Activated T-cell treated with anti-CD3 and anti-CD28 coated beads, Interleukin-2, amount 50 U/mL, for 24 hours (primary cell): ENCODE measurements at regions not wholly inside any gene's neighbourhood (a gene's known extent, or its start where the extent isn't known, plus 50 kb on each side); places are given as distances from the start of the nearest gene placed in this dataset.

ENCODE experiments used
- DNase-seq: peaks from one replicate; pipeline ENCODE4 v3.0.0-alpha.2; 2020
- H3K27ac Mint-ChIP-seq: 2 replicates; pipeline ENCODE4 v1.8.0; 2020; ENCODE audit warnings: mild to moderate bottlenecking, mixed read lengths
- H3K27me3 Mint-ChIP-seq: 2 replicates; pipeline ENCODE4 v1.8.0; 2020; ENCODE audit warnings: mixed read lengths
- H3K36me3 Mint-ChIP-seq: 2 replicates; pipeline ENCODE4 v1.8.0; 2020; ENCODE audit warnings: low read depth, mixed read lengths
- H3K4me1 Mint-ChIP-seq: 2 replicates; pipeline ENCODE4 v1.8.0; 2020; ENCODE audit warnings: low read depth, mixed read lengths
- H3K4me3 Mint-ChIP-seq: 2 replicates; pipeline ENCODE4 v1.8.0; 2020; ENCODE audit warnings: mild to moderate bottlenecking, moderate library complexity, mixed read lengths
- H3K9me3 Mint-ChIP-seq: 2 replicates; pipeline ENCODE4 v1.8.0; 2020; ENCODE audit warnings: mixed read lengths

DNA sequence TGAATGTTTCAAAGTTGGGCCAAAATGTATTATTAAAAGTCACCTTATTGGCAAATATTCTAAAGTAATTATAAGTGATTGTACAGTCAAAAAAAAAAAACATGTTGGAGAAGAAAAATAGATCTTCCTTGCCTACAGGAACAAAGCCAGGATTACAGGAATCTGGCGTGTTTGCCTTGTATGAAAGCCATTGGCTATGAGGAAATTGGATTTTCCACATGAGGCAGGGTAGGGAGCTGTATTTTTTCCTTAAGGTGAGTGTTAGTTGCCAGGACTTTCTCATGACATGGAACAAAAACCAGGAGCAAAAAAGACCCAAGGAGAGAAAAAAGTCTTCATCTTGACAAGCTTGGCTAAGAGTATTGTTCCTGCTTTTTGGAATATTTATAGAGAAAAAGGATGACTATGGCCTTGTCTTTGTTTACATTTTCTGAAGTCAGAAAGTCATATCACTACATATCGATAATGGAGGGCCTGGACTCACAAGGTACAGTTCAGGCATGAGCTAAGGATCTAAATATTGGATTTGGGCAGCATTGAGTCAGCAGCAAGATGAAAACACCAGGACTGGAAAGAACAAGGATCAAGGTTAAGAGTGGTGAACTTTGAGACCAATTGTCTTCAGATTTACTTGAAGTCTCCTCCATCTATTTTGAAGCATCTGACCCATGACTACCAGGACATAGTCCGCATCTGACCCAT, 68.4 kb upstream of the FLRT2 start:
- no peak overlapping the region for H3K4me3 Mint-ChIP-seq
- DNase-seq: no peak
- peaks cover 4% of the 10 kb centered on the region for H3K9me3 Mint-ChIP-seq
- H3K27ac Mint-ChIP-seq: no peak overlapping the region
- H3K4me1 Mint-ChIP-seq: no peaks in the 10 kb centered on the region
- H3K27me3 Mint-ChIP-seq: no peaks in the 10 kb centered on the region
- H3K36me3 Mint-ChIP-seq: no peaks in the 10 kb centered on the region

DNA sequence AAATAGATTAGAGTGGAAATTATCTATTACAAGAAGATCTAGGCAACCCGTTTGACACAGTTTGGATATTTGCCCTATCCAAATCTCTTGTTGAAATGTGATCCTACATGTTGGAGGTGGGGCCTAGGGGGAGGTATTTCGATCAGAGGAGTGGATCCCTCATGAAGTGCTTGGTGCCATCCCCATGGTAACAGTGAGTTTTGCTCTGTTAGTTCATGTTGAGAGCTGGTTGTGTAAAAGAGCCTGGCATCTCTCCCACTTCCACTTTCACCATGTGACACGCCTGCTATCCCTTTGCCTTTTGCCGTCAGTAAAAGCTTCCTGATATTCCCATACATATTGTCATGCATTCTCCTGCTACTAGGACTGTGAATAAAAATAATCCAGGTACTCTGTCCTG, 66.4 kb upstream of the FLRT2 start:
- H3K4me3 Mint-ChIP-seq: no peak overlapping the region
- H3K36me3 Mint-ChIP-seq: no peaks in the 10 kb centered on the region
- H3K27ac Mint-ChIP-seq: no peak overlapping the region
- no peak for DNase-seq
- peaks cover 4% of the 10 kb centered on the region for H3K9me3 Mint-ChIP-seq
- no peaks in the 10 kb centered on the region for H3K4me1 Mint-ChIP-seq
- no peaks in the 10 kb centered on the region for H3K27me3 Mint-ChIP-seq

DNA sequence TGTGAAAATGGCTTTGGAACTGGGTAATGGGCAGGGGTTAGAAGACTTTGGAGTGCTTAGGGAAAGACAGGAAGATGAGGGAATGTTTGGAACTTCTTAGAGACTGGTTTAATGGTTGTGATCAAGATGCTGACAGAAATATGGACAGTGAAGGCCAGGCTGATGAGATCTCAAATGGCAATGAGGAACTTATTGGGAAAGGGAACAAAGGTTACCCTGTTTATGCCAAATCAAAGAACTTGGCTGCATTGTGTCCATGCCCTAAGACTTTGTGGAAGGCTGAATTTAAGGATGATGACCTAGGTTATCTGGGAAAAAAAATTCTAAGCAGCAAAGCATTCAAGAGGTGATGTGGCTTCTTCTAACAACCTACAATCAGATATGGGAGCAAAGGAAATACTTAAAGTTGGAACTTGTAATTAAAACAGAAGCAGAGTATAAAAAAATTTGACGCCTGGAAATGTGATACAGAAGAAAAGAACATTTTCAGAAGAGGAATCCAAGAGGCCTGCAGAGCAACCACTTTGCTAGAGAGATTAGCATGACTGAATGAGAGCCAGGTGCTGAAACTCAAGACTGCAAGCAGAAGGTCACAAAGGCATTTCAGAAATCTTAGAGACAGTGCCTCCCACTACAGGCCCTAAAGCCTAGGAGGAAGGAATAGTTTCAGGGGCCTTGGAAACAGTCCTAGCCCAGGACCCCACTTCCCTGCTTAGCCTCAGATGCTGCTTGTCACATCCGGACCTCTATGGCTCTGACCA, 65.6 kb upstream of the FLRT2 start:
- no peak overlapping the region for H3K27ac Mint-ChIP-seq

DNA sequence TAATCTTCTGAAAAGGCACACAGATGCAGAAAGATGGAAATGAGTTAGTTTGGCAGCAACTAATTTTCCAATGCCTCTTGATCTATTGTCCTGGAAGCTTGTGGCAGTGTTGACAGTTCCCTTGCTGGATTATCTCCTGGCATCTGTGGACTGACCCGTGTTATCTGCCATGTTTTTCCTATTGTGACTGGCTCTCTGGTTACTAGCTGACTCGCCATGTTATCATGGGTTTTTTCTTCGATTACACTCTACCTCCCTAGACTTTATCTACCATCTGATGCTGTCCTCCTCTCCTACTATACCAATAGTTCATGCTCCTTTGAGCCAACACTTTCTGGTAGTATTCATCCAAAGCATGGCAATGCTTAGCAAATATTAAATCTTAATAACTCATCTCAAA, 63.3 kb upstream of the FLRT2 start:
- Mint-ChIP-seq H3K4me1 (no peaks in the 10 kb centered on the region), H3K27ac (no peak overlapping the region), H3K27me3 (no peaks in the 10 kb centered on the region), H3K4me3 (no peak overlapping the region), H3K9me3 (peaks cover 4% of the 10 kb centered on the region), H3K36me3 (no peaks in the 10 kb centered on the region)
- no peak for DNase-seq

More for the DNA sequence above, 65.6 kb upstream of the FLRT2 start:
- Mint-ChIP-seq H3K9me3 (peaks cover 4% of the 10 kb centered on the region), H3K4me3 (no peak overlapping the region), H3K4me1 (no peaks in the 10 kb centered on the region), H3K27me3 (no peaks in the 10 kb centered on the region), H3K36me3 (no peaks in the 10 kb centered on the region)
- no peak for DNase-seq

DNA sequence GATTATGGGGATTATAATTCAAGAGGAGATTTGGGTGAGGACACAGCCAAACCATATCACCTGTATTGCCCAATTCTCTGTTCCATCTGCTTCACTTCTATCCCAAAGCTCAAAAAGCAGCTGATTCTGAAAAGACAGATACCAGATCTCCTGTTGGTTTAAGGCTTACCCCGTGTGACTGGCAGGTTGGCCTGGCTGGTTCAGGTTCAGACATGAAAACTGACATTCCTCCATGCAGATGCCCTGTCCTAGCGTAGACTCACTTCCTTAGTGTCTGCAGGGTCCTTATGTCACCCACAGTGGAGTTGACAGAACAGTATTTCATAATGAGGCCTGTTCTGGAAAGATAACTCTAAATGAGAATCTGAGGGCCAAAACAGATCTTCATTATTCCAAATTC, 61.1 kb upstream of the FLRT2 start:
- H3K4me1 Mint-ChIP-seq: no peaks in the 10 kb centered on the region
- H3K36me3 Mint-ChIP-seq: no peaks in the 10 kb centered on the region
- H3K27me3 Mint-ChIP-seq: no peaks in the 10 kb centered on the region
- no peak for DNase-seq
- no peak overlapping the region for H3K4me3 Mint-ChIP-seq
- no peak overlapping the region for H3K27ac Mint-ChIP-seq
- H3K9me3 Mint-ChIP-seq: peaks cover 4% of the 10 kb centered on the region

DNA sequence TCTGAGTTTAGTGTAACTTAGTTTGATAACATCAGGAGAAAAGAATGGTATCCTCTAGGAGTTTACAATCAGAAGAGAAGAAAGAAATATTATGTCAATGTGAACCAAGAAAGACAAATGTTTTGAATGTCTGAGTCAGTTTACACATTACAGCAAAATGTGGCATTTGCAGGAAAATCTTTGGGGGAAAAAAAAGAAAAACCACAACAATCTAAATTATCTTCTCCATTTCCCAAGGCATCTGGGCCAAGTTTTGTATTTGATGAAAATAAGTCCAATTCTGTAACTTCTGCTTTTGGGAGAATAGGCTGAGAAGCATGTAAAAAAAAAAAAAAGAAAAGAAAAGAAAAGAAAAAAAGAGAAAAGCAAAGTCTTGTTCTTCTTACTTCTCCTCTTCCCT, 58.8 kb upstream of the FLRT2 start:
- Mint-ChIP-seq H3K27ac (no peak overlapping the region), H3K9me3 (no peaks in the 10 kb centered on the region), H3K27me3 (no peaks in the 10 kb centered on the region), H3K4me3 (no peak overlapping the region), H3K36me3 (no peaks in the 10 kb centered on the region), H3K4me1 (no peaks in the 10 kb centered on the region)
- no peak for DNase-seq

DNA sequence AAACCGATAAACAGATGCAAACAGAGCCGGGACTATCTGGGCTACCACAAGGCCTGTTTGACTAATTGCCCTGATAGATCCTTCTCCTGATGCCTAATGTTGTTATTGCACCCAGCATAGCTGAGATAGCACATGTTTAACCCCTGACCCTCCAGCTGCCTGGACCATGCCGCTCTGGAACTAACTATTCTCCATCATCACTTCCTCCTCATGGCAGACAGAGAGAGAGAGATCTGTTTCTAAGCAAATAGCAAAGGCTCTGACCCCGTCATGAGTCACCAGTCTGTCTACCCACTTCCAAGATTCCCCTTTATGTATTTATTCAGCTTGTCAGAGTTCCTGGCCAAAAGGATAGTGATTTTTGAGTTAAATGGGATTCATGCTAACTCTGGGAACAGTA, 58.2 kb upstream of the FLRT2 start:
- Mint-ChIP-seq H3K36me3 (no peaks in the 10 kb centered on the region), H3K9me3 (no peaks in the 10 kb centered on the region), H3K4me3 (no peak overlapping the region), H3K27me3 (no peaks in the 10 kb centered on the region), H3K4me1 (no peaks in the 10 kb centered on the region), H3K27ac (no peak overlapping the region)
- DNase-seq: no peak

DNA sequence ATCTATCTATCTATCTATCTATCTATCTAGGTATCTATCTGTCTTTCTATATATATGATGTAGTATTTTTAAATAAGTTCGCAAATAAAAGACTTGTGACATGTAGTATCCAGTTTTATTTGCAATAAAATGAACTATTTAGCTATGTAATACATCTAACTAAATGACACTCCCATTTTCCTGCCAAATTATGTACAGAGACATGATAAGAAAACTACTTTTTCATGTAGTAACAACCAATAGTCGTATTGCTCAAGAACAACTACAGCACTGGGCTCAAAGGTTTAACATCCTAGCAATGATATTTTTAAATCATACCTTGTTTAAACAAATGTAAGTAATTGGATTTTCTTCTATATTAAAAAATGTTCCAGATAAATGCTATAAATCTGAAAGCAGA, 55.5 kb upstream of the FLRT2 start:
- H3K9me3 Mint-ChIP-seq: no peaks in the 10 kb centered on the region
- no peaks in the 10 kb centered on the region for H3K36me3 Mint-ChIP-seq
- no peaks in the 10 kb centered on the region for H3K4me1 Mint-ChIP-seq
- no peak overlapping the region for H3K4me3 Mint-ChIP-seq
- no peak overlapping the region for H3K27ac Mint-ChIP-seq
- DNase-seq: no peak
- no peaks in the 10 kb centered on the region for H3K27me3 Mint-ChIP-seq

DNA sequence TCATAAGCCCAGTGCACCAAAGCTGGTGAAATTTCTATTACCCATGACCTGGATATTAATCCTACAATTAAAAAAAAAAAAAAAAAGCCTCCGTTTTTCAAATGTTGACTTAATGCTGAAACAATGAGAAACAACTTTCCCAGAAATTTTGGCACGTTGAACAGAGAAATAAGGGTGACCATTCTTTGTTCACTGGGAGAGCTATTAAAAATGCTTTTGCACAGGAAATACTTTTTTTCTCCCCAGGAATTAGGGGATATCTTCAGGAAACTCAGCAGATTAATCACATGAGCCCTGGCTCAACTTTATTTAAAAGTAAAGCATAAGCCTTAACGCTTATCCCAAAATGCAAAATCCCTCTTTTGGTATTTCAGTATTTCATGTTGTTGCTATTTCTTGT, 54.8 kb upstream of the FLRT2 start:
- Mint-ChIP-seq H3K4me3 (no peak overlapping the region), H3K27ac (no peak overlapping the region), H3K27me3 (no peaks in the 10 kb centered on the region), H3K4me1 (no peaks in the 10 kb centered on the region), H3K36me3 (no peaks in the 10 kb centered on the region), H3K9me3 (no peaks in the 10 kb centered on the region)
- no peak for DNase-seq

DNA sequence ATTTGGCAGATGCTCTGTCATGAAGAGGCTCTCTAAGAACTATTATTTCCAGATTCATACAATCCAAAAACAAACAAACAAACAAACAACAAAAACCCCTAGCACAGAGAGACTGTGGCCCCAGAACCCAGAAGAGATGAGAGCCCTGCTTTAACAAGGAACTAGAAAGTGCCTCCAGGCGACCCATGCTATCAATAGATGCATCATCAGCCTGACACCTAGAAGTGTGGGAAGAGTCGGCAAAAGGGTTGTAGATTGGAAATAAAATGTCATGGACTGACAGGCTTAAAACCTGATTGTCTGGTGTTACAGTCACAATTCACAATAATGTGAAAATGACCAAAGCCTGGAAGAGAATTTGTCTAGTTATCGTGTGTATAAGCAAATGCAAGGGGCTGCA, 50.6 kb upstream of the FLRT2 start:
- Mint-ChIP-seq H3K27me3 (no peaks in the 10 kb centered on the region), H3K36me3 (no peaks in the 10 kb centered on the region), H3K4me3 (no peak overlapping the region), H3K9me3 (no peaks in the 10 kb centered on the region), H3K4me1 (no peaks in the 10 kb centered on the region), H3K27ac (no peak overlapping the region)
- DNase-seq: no peak

DNA sequence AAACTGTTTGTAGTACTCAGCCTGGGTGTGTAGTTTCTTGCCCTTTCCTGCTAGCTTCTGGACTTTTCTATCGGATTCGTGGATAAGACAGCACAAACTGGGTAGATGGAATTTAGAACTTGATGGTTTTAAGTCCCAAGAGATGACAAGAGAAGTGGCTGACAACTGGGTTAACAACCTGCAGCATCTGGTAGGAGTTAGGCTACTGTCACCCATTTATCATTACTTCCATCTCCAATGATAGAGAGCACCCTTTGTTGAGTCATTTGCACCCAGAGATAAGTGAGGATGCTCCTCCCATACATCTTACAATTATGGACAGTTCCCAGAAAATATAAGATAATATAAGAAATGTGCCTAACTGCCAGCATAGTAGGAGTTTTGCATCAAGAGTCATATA, 50.2 kb upstream of the FLRT2 start:
- Mint-ChIP-seq H3K4me1 (no peaks in the 10 kb centered on the region), H3K27me3 (no peaks in the 10 kb centered on the region), H3K36me3 (no peaks in the 10 kb centered on the region), H3K4me3 (no peak overlapping the region), H3K9me3 (no peaks in the 10 kb centered on the region), H3K27ac (no peak overlapping the region)
- DNase-seq: no peak
